Thyroid gland (tissue), 4 donors: ENCODE measurements at regions not wholly inside any gene's neighbourhood (a gene's known extent, or its start where the extent isn't known, plus 50 kb on each side); places are given as distances from the start of the nearest gene placed in this dataset.

Experiments used
- CTCF ChIP-seq, 6 experiments: fragments of 200-600 bp in 3 of 6; fragments of 450-650 bp in 3 of 6; sonication (generic) in 3 of 6; IDR thresholded peaks; one replicate each; pipeline ENCODE4 v1.5.1; 2016 to 2019; ENCODE audit warnings: antibody characterized with exemption in 6 of 6, mild to moderate bottlenecking in 2 of 6, inconsistent platforms in 1 of 6, moderate library complexity in 1 of 6
- POLR2A ChIP-seq, 2 donors: fragments of 450-650 bp; IDR thresholded peaks; one replicate each; pipeline ENCODE4 v1.6.1; 2017; ENCODE audit warnings: antibody characterized with exemption in 2 of 2, mild to moderate bottlenecking in 2 of 2, moderate library complexity in 1 of 2

- no peak for TF ChIP-seq CTCF (IDR thresholded peaks at IDR 0.05)
- TF ChIP-seq POLR2A (IDR thresholded peaks at IDR 0.05) = no peak
Measured at GRCh38 chr7:106433377-106433776, 148.6 kb upstream of the NAMPT start.
